ENCODE measurements at regions not wholly inside any gene's neighbourhood (a gene's known extent, or its start where the extent isn't known, plus 50 kb on each side); places are given as distances from the start of the nearest gene placed in this dataset.

- Mint-ChIP-seq H3K4me3 (ENCODE audit: unreplicated experiment) (no peak overlapping the region), H3K27me3 (ENCODE audit: low read depth) (no peaks in the 10 kb centered on the region), H3K27ac (ENCODE audit: unreplicated experiment) (no peak overlapping the region)
Measured at GRCh38 chr12:73465106-73465505, 1072.5 kb upstream of the ATXN7L3B start.

GRCh38 chr12:73486256-73486655 is 1051.4 kb upstream of the ATXN7L3B start:
- Mint-ChIP-seq H3K27ac (ENCODE audit: unreplicated experiment) (no peak overlapping the region), H3K9me3 (ENCODE audit: low read depth) (peaks cover 20% of the 10 kb centered on the region)

More at GRCh38 chr12:73465106-73465505, 1072.5 kb upstream of the ATXN7L3B start:
- Mint-ChIP-seq H3K4me1 (ENCODE audit: low read depth) (no peaks in the 10 kb centered on the region), H3K36me3 (ENCODE audit: low read depth) (no peaks in the 10 kb centered on the region), H3K9me3 (ENCODE audit: low read depth) (peaks cover 12% of the 10 kb centered on the region)
- TF ChIP-seq CTCF (IDR thresholded peaks at IDR 0.05): no peak
- no peak for DNase-seq (ENCODE audit: low spot score)

GRCh38 chr12:73506611-73507010 is 1031.0 kb upstream of the ATXN7L3B start:
- no peak overlapping the region for H3K27ac Mint-ChIP-seq (ENCODE audit: unreplicated experiment)
- DNase-seq (ENCODE audit: low spot score): no peak
- no peak for TF ChIP-seq CTCF (IDR thresholded peaks at IDR 0.05)
- H3K4me1 Mint-ChIP-seq (ENCODE audit: low read depth): no peaks in the 10 kb centered on the region
- no peaks in the 10 kb centered on the region for H3K36me3 Mint-ChIP-seq (ENCODE audit: low read depth)
- no peaks in the 10 kb centered on the region for H3K27me3 Mint-ChIP-seq (ENCODE audit: low read depth)
- no peak overlapping the region for H3K4me3 Mint-ChIP-seq (ENCODE audit: unreplicated experiment)
- H3K9me3 Mint-ChIP-seq (ENCODE audit: low read depth): peaks cover 18% of the 10 kb centered on the region

More at GRCh38 chr12:73486256-73486655, 1051.4 kb upstream of the ATXN7L3B start:
- Mint-ChIP-seq H3K4me1 (ENCODE audit: low read depth) (no peaks in the 10 kb centered on the region), H3K4me3 (ENCODE audit: unreplicated experiment) (no peak overlapping the region), H3K36me3 (ENCODE audit: low read depth) (peaks cover 2% of the 10 kb centered on the region), H3K27me3 (ENCODE audit: low read depth) (no peaks in the 10 kb centered on the region)
- TF ChIP-seq CTCF (IDR thresholded peaks at IDR 0.05): no peak
- DNase-seq (ENCODE audit: low spot score): no peak

GRCh38 chr12:73514672-73515071 is 1023.0 kb upstream of the ATXN7L3B start:
- H3K27me3 Mint-ChIP-seq (ENCODE audit: low read depth): no peaks in the 10 kb centered on the region
- no peak overlapping the region for H3K4me3 Mint-ChIP-seq (ENCODE audit: unreplicated experiment)
- no peak for DNase-seq (ENCODE audit: low spot score)
- peaks cover 15% of the 10 kb centered on the region for H3K9me3 Mint-ChIP-seq (ENCODE audit: low read depth)
- no peak overlapping the region for H3K27ac Mint-ChIP-seq (ENCODE audit: unreplicated experiment)
- H3K36me3 Mint-ChIP-seq (ENCODE audit: low read depth): no peaks in the 10 kb centered on the region
- no peaks in the 10 kb centered on the region for H3K4me1 Mint-ChIP-seq (ENCODE audit: low read depth)
- peak; percentile 16 for TF ChIP-seq CTCF (IDR thresholded peaks at IDR 0.05)

GRCh38 chr12:73517859-73518258 is 1019.8 kb upstream of the ATXN7L3B start:
- H3K9me3 Mint-ChIP-seq (ENCODE audit: low read depth): peaks cover 19% of the 10 kb centered on the region
- H3K27ac Mint-ChIP-seq (ENCODE audit: unreplicated experiment): no peak overlapping the region
- H3K4me1 Mint-ChIP-seq (ENCODE audit: low read depth): no peaks in the 10 kb centered on the region
- no peak for TF ChIP-seq CTCF (IDR thresholded peaks at IDR 0.05)
- H3K4me3 Mint-ChIP-seq (ENCODE audit: unreplicated experiment): no peak overlapping the region
- peaks cover 3% of the 10 kb centered on the region for H3K36me3 Mint-ChIP-seq (ENCODE audit: low read depth)
- H3K27me3 Mint-ChIP-seq (ENCODE audit: low read depth): no peaks in the 10 kb centered on the region
- DNase-seq (ENCODE audit: low spot score): no peak

Data from chondrocyte (in vitro differentiated cells).